Stimulated activated CD8-positive, alpha-beta memory T cell treated with anti-CD3 and anti-CD28 coated beads, Interleukin-4, amount 100 ng/mL, for 24 hours (primary cell): ENCODE measurements at regions not wholly inside any gene's neighbourhood (a gene's known extent, or its start where the extent isn't known, plus 50 kb on each side); places are given as distances from the start of the nearest gene placed in this dataset.

Experiments used
- DNase-seq: peaks from one replicate; pipeline ENCODE4 v3.0.0-alpha.2; 2020; ENCODE audit warnings: low read depth

- DNase-seq = no peak
These were observed 455.7 kb downstream of the BCOR start for GRCh38 chrX:39642071-39642470.

DNA sequence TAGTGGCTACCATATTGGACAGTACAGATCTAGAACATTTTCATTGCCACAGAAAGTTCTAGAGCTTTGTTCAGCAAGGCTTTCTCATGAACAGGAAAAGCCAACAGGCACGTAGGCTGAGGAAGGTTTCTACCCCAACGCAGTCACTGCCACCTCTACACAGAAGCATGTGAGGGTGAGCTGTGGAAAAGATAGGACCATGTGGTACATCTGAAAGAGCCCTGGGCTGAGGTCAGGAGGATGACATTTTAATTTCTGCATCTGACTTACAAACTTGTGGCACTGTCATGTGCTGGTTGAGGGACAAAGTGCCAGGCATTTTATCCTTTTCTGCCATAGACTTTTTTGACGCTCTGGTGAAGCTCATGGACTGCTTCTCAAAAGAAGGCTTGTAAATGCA lies 454.2 kb downstream of the BCOR start:
- no peak for DNase-seq

- no peak for DNase-seq
These were observed 452.4 kb downstream of the BCOR start for GRCh38 chrX:39645178-39645895.

DNA sequence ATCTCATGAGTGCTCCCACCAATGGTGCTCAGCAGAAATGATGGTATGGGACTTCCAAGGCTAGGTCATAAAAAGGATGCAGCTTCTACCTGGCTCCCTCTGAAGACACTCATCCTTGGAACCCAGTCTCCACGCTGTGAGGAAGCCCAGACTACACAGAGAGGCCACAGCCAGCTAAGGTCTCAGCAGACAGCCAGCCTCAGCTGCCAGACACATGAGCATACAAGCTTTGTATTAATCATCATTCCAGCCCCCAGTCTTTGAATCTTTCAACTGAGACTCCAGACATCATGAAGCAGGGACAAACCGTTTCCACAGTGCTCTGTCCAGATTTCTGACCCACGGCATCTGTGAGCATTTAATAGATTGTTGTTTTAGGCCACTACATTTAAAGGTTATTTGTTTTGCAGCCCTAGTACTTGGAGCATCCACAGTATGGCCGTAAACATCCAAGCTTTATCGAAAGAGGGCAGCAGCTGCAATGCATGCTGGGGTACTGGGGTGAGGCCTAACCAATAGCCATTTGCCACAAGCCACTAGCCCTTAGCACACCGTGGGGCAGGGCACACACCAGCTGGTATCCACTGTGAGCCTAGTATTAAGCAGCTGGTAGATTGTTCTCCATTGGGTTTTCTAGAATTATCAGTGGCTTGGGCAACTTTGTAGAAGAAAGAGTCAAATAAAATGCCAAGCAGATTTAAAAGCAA lies 449.1 kb downstream of the BCOR start:
- no peak for DNase-seq

GRCh38 chrX:39650768-39651347 lies 446.9 kb downstream of the BCOR start:
- no peak for DNase-seq

GRCh38 chrX:39652336-39652735 lies 445.4 kb downstream of the BCOR start:
- peak; percentile 4 for DNase-seq

DNA sequence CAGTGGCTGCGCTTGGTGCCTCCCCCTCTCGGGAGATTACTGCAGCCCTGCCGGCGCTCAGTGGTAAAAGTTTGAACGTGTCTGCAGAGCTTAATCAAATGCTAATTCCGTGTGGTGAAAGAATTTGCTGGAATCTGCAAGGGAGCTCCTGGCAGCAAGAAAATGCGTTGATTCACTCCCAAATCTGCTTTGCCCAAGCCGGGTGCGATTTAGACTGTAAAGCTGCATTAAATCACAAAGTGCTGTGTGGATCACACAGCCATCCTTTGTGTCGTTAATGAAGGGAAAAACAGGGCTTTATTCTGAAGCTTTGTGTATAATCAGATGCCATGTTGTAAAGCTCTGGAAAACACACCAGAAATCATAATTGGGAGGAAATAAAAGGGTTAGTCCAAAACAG lies 444.1 kb downstream of the BCOR start:
- no peak for DNase-seq

- no peak for DNase-seq
These were observed 443.4 kb downstream of the BCOR start for GRCh38 chrX:39654183-39654925.

DNA sequence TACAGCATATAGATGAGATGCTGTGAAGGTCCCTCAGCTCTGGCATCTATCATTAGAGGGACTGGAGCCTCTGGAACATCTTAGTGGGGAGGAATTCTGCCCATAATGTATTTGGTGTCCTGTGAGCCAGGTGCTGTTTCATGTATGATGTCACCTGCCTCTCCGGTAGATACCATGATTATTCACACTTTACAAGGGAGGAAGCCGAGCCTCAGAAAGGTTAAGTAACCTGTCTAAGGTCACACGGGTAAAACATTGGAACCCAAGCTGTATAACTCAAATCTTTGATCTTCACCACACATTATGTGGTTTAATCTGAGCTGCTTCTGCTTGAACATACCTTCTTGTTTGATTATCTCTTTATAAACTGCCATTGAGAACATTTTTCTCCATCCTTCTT lies 442.8 kb downstream of the BCOR start:
- no peak for DNase-seq

- DNase-seq = no peak
These were observed 436.4 kb downstream of the BCOR start for GRCh38 chrX:39661116-39661907.

- DNase-seq = no peak
These were observed 431.8 kb downstream of the BCOR start for GRCh38 chrX:39665830-39666518.

GRCh38 chrX:39667191-39667590 lies 430.6 kb downstream of the BCOR start:
- DNase-seq = no peak

GRCh38 chrX:39667736-39668482 lies 429.8 kb downstream of the BCOR start:
- DNase-seq = no peak

GRCh38 chrX:39669668-39670067 lies 428.1 kb downstream of the BCOR start:
- no peak for DNase-seq

GRCh38 chrX:39670281-39670680 lies 427.5 kb downstream of the BCOR start:
- DNase-seq = no peak

DNA sequence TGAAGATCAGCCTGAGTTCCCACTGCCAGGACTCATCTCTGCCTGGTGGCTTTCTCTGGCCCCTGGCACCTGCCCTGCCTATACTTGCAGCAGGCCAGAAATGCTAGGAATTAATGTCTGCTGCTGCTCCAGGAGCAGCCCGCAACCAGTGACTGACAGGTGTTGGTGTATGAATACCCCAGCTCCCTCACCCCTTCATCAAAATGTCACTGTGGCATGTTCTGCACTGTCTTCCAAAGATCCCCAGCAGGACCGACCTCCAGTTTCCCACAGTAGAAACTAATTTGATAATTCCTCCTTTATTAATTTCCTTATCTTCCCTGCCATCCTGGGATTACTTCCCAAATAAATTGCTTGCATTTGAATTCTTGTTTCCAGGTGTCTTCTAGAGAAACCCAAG lies 425.4 kb downstream of the BCOR start:
- no peak for DNase-seq

DNA sequence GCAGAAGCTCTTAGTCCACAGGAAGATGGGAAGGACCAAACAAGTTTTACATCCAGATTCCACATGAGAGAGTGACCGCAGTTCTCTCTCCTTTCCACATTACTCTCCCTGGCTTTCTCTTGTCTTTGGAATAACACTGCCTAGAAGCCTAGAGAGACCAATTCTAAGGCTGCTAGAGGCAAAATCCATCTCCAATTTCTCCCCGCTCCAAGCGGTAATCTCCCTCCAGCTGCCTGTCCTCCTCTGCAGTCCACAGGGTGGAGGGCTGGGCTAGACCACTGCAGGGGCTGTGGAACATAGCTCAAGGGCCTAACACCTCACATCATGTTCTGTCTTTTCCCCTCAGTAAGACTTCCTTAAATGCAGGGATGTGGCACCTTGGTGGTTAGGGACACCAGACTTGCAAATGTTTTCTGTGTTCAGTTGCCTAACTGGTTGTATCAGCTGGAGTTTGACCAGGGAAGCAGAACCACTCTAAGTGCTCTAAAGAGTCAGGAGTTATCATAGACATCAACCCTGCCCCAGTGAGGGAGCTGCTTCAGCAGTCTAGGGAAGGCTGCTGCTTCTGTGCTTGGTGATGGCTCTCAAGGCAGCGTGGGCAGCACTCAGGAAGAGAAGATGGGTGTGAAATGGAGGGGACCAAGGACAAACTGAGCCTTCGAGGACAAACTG lies 423.1 kb downstream of the BCOR start:
- no peak for DNase-seq

DNA sequence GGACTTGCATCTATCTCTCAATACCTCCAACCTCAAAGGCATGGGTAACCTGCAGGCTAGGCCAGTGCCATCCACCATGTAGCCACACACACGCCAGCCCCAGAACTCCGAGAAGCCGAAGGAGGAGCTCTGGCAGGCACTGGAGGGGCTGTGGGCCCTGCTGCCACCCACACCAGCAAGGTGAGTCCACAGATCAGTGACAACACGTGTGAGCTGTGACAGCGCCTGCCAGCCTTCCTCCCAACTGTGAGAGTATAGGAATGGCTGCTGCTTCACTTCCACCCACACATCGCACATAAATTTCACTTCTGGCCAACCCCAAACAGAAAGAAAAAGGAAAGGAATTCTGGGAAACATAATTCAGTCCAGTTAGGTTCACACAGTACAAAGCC lies 422.6 kb downstream of the BCOR start:
- no peak for DNase-seq

GRCh38 chrX:39675619-39676018 lies 422.1 kb downstream of the BCOR start:
- DNase-seq = no peak

- no peak for DNase-seq
These were observed 421.3 kb downstream of the BCOR start for GRCh38 chrX:39676434-39676833.
